ENCODE measurements at regions not wholly inside any gene's neighbourhood (a gene's known extent, or its start where the extent isn't known, plus 50 kb on each side); places are given as distances from the start of the nearest gene placed in this dataset.
A peak's percentile ranks its signal among the peaks of the same experiment; 100 is the strongest.

- Histone ChIP-seq H3K27ac (no peak overlapping the region), H3K9me3 (peaks cover 34% of the 10 kb centered on the region; the same call in 2 of the 3 replicates), H3K4me1 (no peaks in the 10 kb centered on the region), H3K4me2 (no peak overlapping the region), H3K4me3 (no peak overlapping the region)
- TF ChIP-seq HDAC2 (IDR thresholded peaks at IDR 0.05) (no peak), TP53 (CRISPR knock-in tag; IDR thresholded peaks at IDR 0.05) (no peak), ATOH8 (CRISPR knock-in tag; IDR thresholded peaks at IDR 0.05; ENCODE audit: low read depth) (no peak), CEBPB (IDR thresholded peaks at IDR 0.05) (no peak), KDM1A (IDR thresholded peaks at IDR 0.05; ENCODE audit: low read depth) (no peak), RFX5 (IDR thresholded peaks at IDR 0.05) (no peak), MAX (IDR thresholded peaks at IDR 0.05) (no peak), GATA3 (IDR thresholded peaks at IDR 0.05; ENCODE audit: borderline replicate concordance) (no peak), HOXB5 (CRISPR knock-in tag; IDR thresholded peaks at IDR 0.05) (no peak), PHF8 (IDR thresholded peaks at IDR 0.05; ENCODE audit: borderline replicate concordance, low read depth) (no peak), NPAS2 (CRISPR knock-in tag; IDR thresholded peaks at IDR 0.05; ENCODE audit: borderline replicate concordance) (no peak), CHD2 (IDR thresholded peaks at IDR 0.05; ENCODE audit: low read length, partially characterized antibody) (no peak), CHD4 (IDR thresholded peaks at IDR 0.05; ENCODE audit: borderline replicate concordance) (no peak), PBX3 (IDR thresholded peaks at IDR 0.05) (no peak), JUNB (IDR thresholded peaks at IDR 0.05) (no peak), KDM5A (IDR thresholded peaks at IDR 0.05) (no peak), FOXS1 (CRISPR knock-in tag; IDR thresholded peaks at IDR 0.05) (no peak), CBX2 (IDR thresholded peaks at IDR 0.05; ENCODE audit: borderline replicate concordance, low read depth) (no peak), RAD21 (conservative IDR thresholded peaks at IDR 0.05 in 1 of 2, IDR thresholded peaks at IDR 0.05 in 1 of 2) (no peak), USF2 (IDR thresholded peaks at IDR 0.05) (no peak)
- ChIA-PET POLR2A (no interaction called here), CTCF (no interaction called here)
- FAIRE-seq (peak; percentile 79), DNase-seq (ENCODE audit: low read depth in 1 of 2, low spot score in 1 of 2) (no peak), ATAC-seq (no peak)
- 6% methylated on average over 3 of the region's 3 CpGs for WGBS (ENCODE audit: missing lambda C conversion rate)
Observed at GRCh38 chr19:27881213-27881612, 1331.7 kb downstream of the UQCRFS1 start.

GRCh38 chr19:27876976-27877512 is 1335.9 kb downstream of the UQCRFS1 start:
- H3K4me3 ChIP-seq: no peak overlapping the region
- no peak for ATAC-seq
- DNase-seq (ENCODE audit: low read depth in 1 of 2, low spot score in 1 of 2): no peak
- no peak overlapping the region for H3K27ac ChIP-seq
- peak; percentile 63 for FAIRE-seq
- no peak overlapping the region for H3K4me2 ChIP-seq
- ChIA-PET POLR2A (no interaction called here), CTCF (no interaction called here)
- TF ChIP-seq EP300 (IDR thresholded peaks at IDR 0.05) (no peak), RARB (CRISPR knock-in tag; IDR thresholded peaks at IDR 0.05) (no peak), ATOH8 (CRISPR knock-in tag; IDR thresholded peaks at IDR 0.05; ENCODE audit: low read depth) (no peak), GATA3 (IDR thresholded peaks at IDR 0.05; ENCODE audit: borderline replicate concordance) (no peak), FOSB (CRISPR knock-in tag; IDR thresholded peaks at IDR 0.05) (no peak)
- peaks cover 51% of the 10 kb centered on the region for H3K9me3 ChIP-seq
- 2% methylated on average over 6 of the region's 6 CpGs for WGBS (ENCODE audit: missing lambda C conversion rate)
- no peaks in the 10 kb centered on the region for H3K4me1 ChIP-seq

All from A549 (cell line).